GM23338 (cell line): ENCODE measurements at regions not wholly inside any gene's neighbourhood (a gene's known extent, or its start where the extent isn't known, plus 50 kb on each side); places are given as distances from the start of the nearest gene placed in this dataset.
A peak's percentile ranks its signal among the peaks of the same experiment; 100 is the strongest.

Experiments
- ATAC-seq: fragments of 200-7000 bp; cut with Tn5 transposase; 3 replicates; pipeline ENCODE4 v1.9.1; 2020
- DNase-seq: peaks from one replicate; pipeline ENCODE4 v3.0.0-alpha.2; 2015; ENCODE audit warnings: low spot score
- H2AFZ ChIP-seq: fragments of 200-600 bp; sonication (generic); 2 replicates; pipeline ENCODE4 v1.8.0; 2016; ENCODE audit warnings: antibody characterized with exemption, mild to moderate bottlenecking, moderate library complexity
- H3F3A ChIP-seq: fragments of 200-600 bp; sonication (generic); replicated peaks from 2 replicates; pipeline ENCODE4 v1.8.0; 2017; ENCODE audit warnings: antibody characterized with exemption, mixed run types, low read depth
- H3K27ac ChIP-seq: fragments of 200-600 bp; sonication (generic); 2 replicates; pipeline ENCODE4 v1.6.1; 2016; ENCODE audit warnings: low read depth
- H3K27me3 ChIP-seq: fragments of 200-600 bp; sonication (generic); 2 replicates; pipeline ENCODE4 v1.8.0; 2016; ENCODE audit warnings: mild to moderate bottlenecking, mixed run types, moderate library complexity; ENCODE audit not compliant: insufficient read depth
- H3K36me3 ChIP-seq: fragments of 200-600 bp; sonication (generic); 2 replicates; pipeline ENCODE4 v1.8.0; 2016; ENCODE audit warnings: mild to moderate bottlenecking; ENCODE audit not compliant: insufficient read depth
- H3K4me1 ChIP-seq: fragments of 200-600 bp; sonication (generic); 2 replicates; pipeline ENCODE4 v1.8.0; 2016; ENCODE audit warnings: mild to moderate bottlenecking, moderate library complexity; ENCODE audit not compliant: insufficient read depth
- H3K4me2 ChIP-seq: fragments of 200-600 bp; sonication (generic); 2 replicates; pipeline ENCODE4 v1.7.1; 2017; ENCODE audit warnings: mixed run types
- H3K4me3 ChIP-seq: fragments of 200-600 bp; sonication (generic); 2 replicates; pipeline ENCODE4 v1.6.1; 2016; ENCODE audit warnings: mixed run types
- H3K79me2 ChIP-seq: fragments of 200-600 bp; sonication (generic); replicated peaks from 2 replicates; pipeline ENCODE4 v1.8.0; 2017; ENCODE audit warnings: mild to moderate bottlenecking; ENCODE audit not compliant: insufficient read depth
- H3K9me2 ChIP-seq: fragments of 200-600 bp; sonication (generic); 2 replicates; pipeline ENCODE4 v1.8.0; 2017; ENCODE audit not compliant: insufficient read depth
- H4K20me1 ChIP-seq: fragments of 200-600 bp; sonication (generic); replicated peaks from 2 replicates; pipeline ENCODE4 v1.8.0; 2017; ENCODE audit warnings: mild to moderate bottlenecking; ENCODE audit not compliant: insufficient read depth
- H3K27ac Mint-ChIP-seq: 2 replicates; pipeline ENCODE4 v1.8.0; 2020; ENCODE audit warnings: inconsistent platforms, mild to moderate bottlenecking, moderate library complexity, mixed read lengths
- H3K27me3 Mint-ChIP-seq: 3 replicates; pipeline ENCODE4 v1.8.0; 2022; ENCODE audit warnings: low read depth, mild to moderate bottlenecking, moderate library complexity, mixed read lengths, inconsistent platforms; ENCODE audit not compliant: insufficient read depth, poor library complexity
- H3K36me3 Mint-ChIP-seq: 3 replicates; pipeline ENCODE4 v1.8.0; 2021; ENCODE audit warnings: low read depth, mild to moderate bottlenecking, inconsistent platforms, moderate library complexity, mixed read lengths
- H3K4me1 Mint-ChIP-seq: 3 replicates; pipeline ENCODE4 v1.8.0; 2020; ENCODE audit warnings: mild to moderate bottlenecking, inconsistent platforms, mixed read lengths
- H3K4me3 Mint-ChIP-seq: 3 replicates; pipeline ENCODE4 v1.8.0; 2021; ENCODE audit warnings: moderate library complexity, mild to moderate bottlenecking, inconsistent platforms, mixed read lengths
- H3K9me3 Mint-ChIP-seq: 3 replicates; pipeline ENCODE4 v1.8.0; 2020; ENCODE audit warnings: moderate library complexity, mild to moderate bottlenecking, inconsistent platforms, mixed read lengths
- CREB1 ChIP-seq: fragments of 250-450 bp; sonication (Bioruptor Pico); IDR thresholded peaks from 2 replicates; pipeline ENCODE4 v1.5.0; 2020; ENCODE audit warnings: low read depth, mild to moderate bottlenecking, moderate library complexity
- EZH2 ChIP-seq: fragments of 200-600 bp; sonication (generic); IDR thresholded peaks from one replicate; pipeline ENCODE4 v1.8.0; 2017; ENCODE audit warnings: antibody characterized with exemption, mild to moderate bottlenecking, low read depth; ENCODE audit not compliant: unreplicated experiment
- EZH2phosphoT487 ChIP-seq: fragments of 200-600 bp; sonication (generic); IDR thresholded peaks from one replicate; pipeline ENCODE4 v1.8.1; 2018; ENCODE audit warnings: antibody characterized with exemption; ENCODE audit not compliant: unreplicated experiment
- JUNB ChIP-seq: IDR thresholded peaks from one replicate; pipeline ENCODE4 v1.6.1; 2016; ENCODE audit warnings: antibody characterized with exemption; ENCODE audit not compliant: unreplicated experiment
- NANOG ChIP-seq: IDR thresholded peaks from 2 replicates; pipeline ENCODE4 v1.6.1; 2016; ENCODE audit warnings: antibody characterized with exemption, borderline replicate concordance
- POLR2AphosphoS5 ChIP-seq: IDR thresholded peaks from 2 replicates; pipeline ENCODE4 v1.6.1; 2016; ENCODE audit warnings: antibody characterized with exemption, low read depth
- STAT1 ChIP-seq: IDR thresholded peaks from one replicate; pipeline ENCODE4 v1.6.1; 2016; ENCODE audit warnings: antibody characterized with exemption; ENCODE audit not compliant: unreplicated experiment
- ZNF114 ChIP-seq: fragments of 250-450 bp; sonication (Bioruptor Pico); IDR thresholded peaks from 2 replicates; pipeline ENCODE4 v1.5.0; 2020; ENCODE audit warnings: mild to moderate bottlenecking, moderate library complexity
- ZNF331 ChIP-seq: fragments of 250-450 bp; sonication (Bioruptor Pico); IDR thresholded peaks from 2 replicates; pipeline ENCODE4 v1.5.0; 2020; ENCODE audit warnings: low read depth, mild to moderate bottlenecking, moderate library complexity
- TF ChIP-seq, protein P1 (sequence below), 2 experiments: fragments of 200-600 bp in 1 of 2; sonication (generic) in 1 of 2; conservative IDR thresholded peaks; 2 replicates each; pipeline versions ENCODE4 v1.5.1 to v1.6.1; 2016 to 2017; ENCODE audit warnings: antibody characterized with exemption in 2 of 2, low read depth in 2 of 2, mild to moderate bottlenecking in 2 of 2, moderate library complexity in 1 of 2
- TF ChIP-seq, protein P2 (sequence below): IDR thresholded peaks from one replicate; pipeline ENCODE4 v1.6.1; 2018; ENCODE audit warnings: antibody characterized with exemption; ENCODE audit not compliant: unreplicated experiment
- TF ChIP-seq, protein P3 (sequence below): fragments of 250-450 bp; sonication (Bioruptor Pico); IDR thresholded peaks from 2 replicates; pipeline ENCODE4 v1.5.0; 2020; ENCODE audit warnings: mild to moderate bottlenecking, moderate library complexity
- TF ChIP-seq, protein P4 (sequence below): IDR thresholded peaks from 2 replicates; pipeline ENCODE4 v1.6.1; 2016; ENCODE audit warnings: antibody characterized with exemption

DNA sequence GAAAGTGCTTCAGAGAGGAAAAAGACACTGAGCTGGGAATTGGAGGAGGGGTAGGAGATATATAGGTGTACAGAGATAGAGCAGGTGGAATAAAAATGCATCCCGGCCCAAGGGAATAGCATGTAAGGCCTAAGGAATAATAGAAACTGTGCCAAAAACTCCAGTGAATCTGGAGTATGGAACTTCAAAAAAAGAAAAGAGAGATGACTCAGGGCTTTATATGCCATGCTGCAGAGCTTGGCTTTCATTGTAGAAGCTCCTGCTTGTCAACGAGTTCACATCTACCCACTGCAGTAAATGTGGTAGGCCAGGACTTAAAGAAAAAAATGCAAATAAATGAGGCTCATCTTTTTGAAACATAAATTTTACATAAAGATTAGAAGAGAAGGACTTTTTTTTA lies 131.8 kb downstream of the MREG start:
- no peak for ATAC-seq
- Histone ChIP-seq H3K4me3 (no peak overlapping the region), H3K27ac (no peak overlapping the region), H3K27me3 (no peaks in the 10 kb centered on the region), H3F3A (no peaks in the 10 kb centered on the region), H3K4me1 (no peaks in the 10 kb centered on the region), H3K4me2 (no peak overlapping the region), H3K79me2 (no peaks in the 10 kb centered on the region), H3K9me2 (peaks cover 10% of the 10 kb centered on the region), H3K36me3 (no peaks in the 10 kb centered on the region), H2AFZ (peak overlapping the region; percentile 60), H4K20me1 (no peaks in the 10 kb centered on the region)
- no peak for DNase-seq
- TF ChIP-seq STAT1 (no peak), CREB1 (CRISPR knock-in tag) (no peak), NANOG (no peak), EZH2 (no peak), EZH2phosphoT487 (no peak), ZNF114 (no peak), JUNB (no peak), ZNF331 (CRISPR knock-in tag) (no peak), POLR2AphosphoS5 (no peak)
- TF ChIP-seq, protein P1, sequence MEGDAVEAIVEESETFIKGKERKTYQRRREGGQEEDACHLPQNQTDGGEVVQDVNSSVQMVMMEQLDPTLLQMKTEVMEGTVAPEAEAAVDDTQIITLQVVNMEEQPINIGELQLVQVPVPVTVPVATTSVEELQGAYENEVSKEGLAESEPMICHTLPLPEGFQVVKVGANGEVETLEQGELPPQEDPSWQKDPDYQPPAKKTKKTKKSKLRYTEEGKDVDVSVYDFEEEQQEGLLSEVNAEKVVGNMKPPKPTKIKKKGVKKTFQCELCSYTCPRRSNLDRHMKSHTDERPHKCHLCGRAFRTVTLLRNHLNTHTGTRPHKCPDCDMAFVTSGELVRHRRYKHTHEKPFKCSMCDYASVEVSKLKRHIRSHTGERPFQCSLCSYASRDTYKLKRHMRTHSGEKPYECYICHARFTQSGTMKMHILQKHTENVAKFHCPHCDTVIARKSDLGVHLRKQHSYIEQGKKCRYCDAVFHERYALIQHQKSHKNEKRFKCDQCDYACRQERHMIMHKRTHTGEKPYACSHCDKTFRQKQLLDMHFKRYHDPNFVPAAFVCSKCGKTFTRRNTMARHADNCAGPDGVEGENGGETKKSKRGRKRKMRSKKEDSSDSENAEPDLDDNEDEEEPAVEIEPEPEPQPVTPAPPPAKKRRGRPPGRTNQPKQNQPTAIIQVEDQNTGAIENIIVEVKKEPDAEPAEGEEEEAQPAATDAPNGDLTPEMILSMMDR (conservative IDR thresholded peaks at IDR 0.05; ENCODE audit: low read depth in 2 of 2), result no peak
- TF ChIP-seq, protein P2, sequence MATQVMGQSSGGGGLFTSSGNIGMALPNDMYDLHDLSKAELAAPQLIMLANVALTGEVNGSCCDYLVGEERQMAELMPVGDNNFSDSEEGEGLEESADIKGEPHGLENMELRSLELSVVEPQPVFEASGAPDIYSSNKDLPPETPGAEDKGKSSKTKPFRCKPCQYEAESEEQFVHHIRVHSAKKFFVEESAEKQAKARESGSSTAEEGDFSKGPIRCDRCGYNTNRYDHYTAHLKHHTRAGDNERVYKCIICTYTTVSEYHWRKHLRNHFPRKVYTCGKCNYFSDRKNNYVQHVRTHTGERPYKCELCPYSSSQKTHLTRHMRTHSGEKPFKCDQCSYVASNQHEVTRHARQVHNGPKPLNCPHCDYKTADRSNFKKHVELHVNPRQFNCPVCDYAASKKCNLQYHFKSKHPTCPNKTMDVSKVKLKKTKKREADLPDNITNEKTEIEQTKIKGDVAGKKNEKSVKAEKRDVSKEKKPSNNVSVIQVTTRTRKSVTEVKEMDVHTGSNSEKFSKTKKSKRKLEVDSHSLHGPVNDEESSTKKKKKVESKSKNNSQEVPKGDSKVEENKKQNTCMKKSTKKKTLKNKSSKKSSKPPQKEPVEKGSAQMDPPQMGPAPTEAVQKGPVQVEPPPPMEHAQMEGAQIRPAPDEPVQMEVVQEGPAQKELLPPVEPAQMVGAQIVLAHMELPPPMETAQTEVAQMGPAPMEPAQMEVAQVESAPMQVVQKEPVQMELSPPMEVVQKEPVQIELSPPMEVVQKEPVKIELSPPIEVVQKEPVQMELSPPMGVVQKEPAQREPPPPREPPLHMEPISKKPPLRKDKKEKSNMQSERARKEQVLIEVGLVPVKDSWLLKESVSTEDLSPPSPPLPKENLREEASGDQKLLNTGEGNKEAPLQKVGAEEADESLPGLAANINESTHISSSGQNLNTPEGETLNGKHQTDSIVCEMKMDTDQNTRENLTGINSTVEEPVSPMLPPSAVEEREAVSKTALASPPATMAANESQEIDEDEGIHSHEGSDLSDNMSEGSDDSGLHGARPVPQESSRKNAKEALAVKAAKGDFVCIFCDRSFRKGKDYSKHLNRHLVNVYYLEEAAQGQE, result no peak
- TF ChIP-seq, protein P3, sequence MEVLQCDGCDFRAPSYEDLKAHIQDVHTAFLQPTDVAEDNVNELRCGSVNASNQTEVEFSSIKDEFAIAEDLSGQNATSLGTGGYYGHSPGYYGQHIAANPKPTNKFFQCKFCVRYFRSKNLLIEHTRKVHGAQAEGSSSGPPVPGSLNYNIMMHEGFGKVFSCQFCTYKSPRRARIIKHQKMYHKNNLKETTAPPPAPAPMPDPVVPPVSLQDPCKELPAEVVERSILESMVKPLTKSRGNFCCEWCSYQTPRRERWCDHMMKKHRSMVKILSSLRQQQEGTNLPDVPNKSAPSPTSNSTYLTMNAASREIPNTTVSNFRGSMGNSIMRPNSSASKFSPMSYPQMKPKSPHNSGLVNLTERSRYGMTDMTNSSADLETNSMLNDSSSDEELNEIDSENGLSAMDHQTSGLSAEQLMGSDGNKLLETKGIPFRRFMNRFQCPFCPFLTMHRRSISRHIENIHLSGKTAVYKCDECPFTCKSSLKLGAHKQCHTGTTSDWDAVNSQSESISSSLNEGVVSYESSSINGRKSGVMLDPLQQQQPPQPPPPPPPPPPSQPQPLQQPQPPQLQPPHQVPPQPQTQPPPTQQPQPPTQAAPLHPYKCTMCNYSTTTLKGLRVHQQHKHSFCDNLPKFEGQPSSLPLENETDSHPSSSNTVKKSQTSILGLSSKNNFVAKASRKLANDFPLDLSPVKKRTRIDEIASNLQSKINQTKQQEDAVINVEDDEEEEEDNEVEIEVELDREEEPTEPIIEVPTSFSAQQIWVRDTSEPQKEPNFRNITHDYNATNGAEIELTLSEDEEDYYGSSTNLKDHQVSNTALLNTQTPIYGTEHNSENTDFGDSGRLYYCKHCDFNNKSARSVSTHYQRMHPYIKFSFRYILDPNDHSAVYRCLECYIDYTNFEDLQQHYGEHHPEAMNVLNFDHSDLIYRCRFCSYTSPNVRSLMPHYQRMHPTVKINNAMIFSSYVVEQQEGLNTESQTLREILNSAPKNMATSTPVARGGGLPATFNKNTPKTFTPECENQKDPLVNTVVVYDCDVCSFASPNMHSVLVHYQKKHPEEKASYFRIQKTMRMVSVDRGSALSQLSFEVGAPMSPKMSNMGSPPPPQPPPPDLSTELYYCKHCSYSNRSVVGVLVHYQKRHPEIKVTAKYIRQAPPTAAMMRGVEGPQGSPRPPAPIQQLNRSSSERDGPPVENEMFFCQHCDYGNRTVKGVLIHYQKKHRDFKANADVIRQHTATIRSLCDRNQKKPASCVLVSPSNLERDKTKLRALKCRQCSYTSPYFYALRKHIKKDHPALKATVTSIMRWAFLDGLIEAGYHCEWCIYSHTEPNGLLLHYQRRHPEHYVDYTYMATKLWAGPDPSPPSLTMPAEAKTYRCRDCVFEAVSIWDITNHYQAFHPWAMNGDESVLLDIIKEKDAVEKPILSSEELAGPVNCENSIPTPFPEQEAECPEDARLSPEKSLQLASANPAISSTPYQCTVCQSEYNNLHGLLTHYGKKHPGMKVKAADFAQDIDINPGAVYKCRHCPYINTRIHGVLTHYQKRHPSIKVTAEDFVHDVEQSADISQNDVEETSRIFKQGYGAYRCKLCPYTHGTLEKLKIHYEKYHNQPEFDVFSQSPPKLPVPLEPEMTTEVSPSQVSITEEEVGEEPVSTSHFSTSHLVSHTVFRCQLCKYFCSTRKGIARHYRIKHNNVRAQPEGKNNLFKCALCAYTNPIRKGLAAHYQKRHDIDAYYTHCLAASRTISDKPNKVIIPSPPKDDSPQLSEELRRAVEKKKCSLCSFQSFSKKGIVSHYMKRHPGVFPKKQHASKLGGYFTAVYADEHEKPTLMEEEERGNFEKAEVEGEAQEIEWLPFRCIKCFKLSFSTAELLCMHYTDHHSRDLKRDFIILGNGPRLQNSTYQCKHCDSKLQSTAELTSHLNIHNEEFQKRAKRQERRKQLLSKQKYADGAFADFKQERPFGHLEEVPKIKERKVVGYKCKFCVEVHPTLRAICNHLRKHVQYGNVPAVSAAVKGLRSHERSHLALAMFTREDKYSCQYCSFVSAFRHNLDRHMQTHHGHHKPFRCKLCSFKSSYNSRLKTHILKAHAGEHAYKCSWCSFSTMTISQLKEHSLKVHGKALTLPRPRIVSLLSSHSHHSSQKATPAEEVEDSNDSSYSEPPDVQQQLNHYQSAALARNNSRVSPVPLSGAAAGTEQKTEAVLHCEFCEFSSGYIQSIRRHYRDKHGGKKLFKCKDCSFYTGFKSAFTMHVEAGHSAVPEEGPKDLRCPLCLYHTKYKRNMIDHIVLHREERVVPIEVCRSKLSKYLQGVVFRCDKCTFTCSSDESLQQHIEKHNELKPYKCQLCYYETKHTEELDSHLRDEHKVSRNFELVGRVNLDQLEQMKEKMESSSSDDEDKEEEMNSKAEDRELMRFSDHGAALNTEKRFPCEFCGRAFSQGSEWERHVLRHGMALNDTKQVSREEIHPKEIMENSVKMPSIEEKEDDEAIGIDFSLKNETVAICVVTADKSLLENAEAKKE, result no peak
- TF ChIP-seq, protein P4, sequence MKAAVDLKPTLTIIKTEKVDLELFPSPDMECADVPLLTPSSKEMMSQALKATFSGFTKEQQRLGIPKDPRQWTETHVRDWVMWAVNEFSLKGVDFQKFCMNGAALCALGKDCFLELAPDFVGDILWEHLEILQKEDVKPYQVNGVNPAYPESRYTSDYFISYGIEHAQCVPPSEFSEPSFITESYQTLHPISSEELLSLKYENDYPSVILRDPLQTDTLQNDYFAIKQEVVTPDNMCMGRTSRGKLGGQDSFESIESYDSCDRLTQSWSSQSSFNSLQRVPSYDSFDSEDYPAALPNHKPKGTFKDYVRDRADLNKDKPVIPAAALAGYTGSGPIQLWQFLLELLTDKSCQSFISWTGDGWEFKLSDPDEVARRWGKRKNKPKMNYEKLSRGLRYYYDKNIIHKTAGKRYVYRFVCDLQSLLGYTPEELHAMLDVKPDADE, result no peak
- Mint-ChIP-seq H3K4me3 (no peak overlapping the region), H3K27ac (peak overlapping the region; percentile 33; the same call in 1 of the 2 replicates), H3K4me1 (peaks cover 10% of the 10 kb centered on the region; the same call in 1 of the 3 replicates), H3K27me3 (peaks cover 4% of the 10 kb centered on the region), H3K9me3 (peaks cover 4% of the 10 kb centered on the region; the same call in 1 of the 3 replicates), H3K36me3 (peaks cover 2% of the 10 kb centered on the region; the same call in 1 of the 3 replicates)
